B cell (primary cell): ENCODE measurements at regions not wholly inside any gene's neighbourhood (a gene's known extent, or its start where the extent isn't known, plus 50 kb on each side); places are given as distances from the start of the nearest gene placed in this dataset.

Source experiments
- CTCF ChIP-seq: fragments of 200-600 bp; IDR thresholded peaks from one replicate; pipeline ENCODE4 v1.8.0; 2022; ENCODE audit warnings: antibody characterized with exemption, mild to moderate bottlenecking
- EZH2 ChIP-seq: IDR thresholded peaks from 2 replicates; pipeline ENCODE4 v1.6.1; 2012; ENCODE audit warnings: borderline replicate concordance, low read depth, mild to moderate bottlenecking, moderate library complexity, low read length; ENCODE audit not compliant: insufficient read depth, poor library complexity, severe bottlenecking

DNA sequence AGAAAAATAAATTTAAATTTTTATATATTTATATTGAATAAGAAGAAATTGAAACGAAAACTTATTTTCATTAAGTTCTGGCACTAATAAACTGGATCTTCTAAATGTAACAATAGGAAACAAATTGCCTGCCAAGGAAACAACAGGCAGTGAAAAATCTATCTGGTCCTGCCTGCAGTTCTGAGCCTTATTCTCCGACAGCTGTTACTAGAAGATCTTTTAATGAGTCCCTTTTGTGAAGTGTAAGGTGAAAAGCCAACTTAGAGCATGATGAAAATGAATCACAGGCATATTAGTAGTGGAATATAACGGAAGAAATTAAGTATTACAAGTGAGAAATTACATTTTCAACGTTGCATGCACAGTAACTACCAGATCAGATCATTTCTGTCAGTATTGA is 1002.7 kb upstream of the PCDH20 start:
- no peak for TF ChIP-seq CTCF
- no peak for TF ChIP-seq EZH2
